ENCODE measurements at regions not wholly inside any gene's neighbourhood (a gene's known extent, or its start where the extent isn't known, plus 50 kb on each side); places are given as distances from the start of the nearest gene placed in this dataset.

DNA sequence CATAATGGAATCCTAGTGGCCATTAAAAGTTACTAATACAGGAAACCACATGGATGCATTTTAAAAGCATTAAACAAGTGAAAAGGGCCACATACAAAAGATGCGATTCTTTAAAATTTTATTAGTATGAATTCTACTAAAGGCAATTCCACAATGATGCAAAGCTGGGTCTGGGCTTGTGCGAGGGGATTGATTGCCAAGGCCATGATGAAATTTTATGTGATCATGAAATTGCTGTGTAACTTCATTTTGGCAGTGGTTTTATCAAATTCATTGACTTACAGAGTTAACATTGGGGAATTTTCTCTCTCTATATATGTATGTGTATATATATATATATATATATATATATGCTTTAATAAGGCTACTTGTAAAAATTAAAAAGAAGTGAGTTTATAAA, 1142.5 kb upstream of the IGFBP7 start:
- no peak overlapping the region for H3K27ac ChIP-seq
- H3K27me3 ChIP-seq, result no peaks in the 10 kb centered on the region
- intact Hi-C loops (cut with DNase I; ENCODE audit: low total_unique reads), result no loop called here
- DNase-seq (ENCODE audit: low spot score in 2 of 2), result no peak
- no peaks in the 10 kb centered on the region for H3K9me3 ChIP-seq
- no peaks in the 10 kb centered on the region for H3K4me1 ChIP-seq
- TF ChIP-seq POLR2AphosphoS5 (IDR thresholded peaks at IDR 0.05), result no peak
- TF ChIP-seq, protein P1, sequence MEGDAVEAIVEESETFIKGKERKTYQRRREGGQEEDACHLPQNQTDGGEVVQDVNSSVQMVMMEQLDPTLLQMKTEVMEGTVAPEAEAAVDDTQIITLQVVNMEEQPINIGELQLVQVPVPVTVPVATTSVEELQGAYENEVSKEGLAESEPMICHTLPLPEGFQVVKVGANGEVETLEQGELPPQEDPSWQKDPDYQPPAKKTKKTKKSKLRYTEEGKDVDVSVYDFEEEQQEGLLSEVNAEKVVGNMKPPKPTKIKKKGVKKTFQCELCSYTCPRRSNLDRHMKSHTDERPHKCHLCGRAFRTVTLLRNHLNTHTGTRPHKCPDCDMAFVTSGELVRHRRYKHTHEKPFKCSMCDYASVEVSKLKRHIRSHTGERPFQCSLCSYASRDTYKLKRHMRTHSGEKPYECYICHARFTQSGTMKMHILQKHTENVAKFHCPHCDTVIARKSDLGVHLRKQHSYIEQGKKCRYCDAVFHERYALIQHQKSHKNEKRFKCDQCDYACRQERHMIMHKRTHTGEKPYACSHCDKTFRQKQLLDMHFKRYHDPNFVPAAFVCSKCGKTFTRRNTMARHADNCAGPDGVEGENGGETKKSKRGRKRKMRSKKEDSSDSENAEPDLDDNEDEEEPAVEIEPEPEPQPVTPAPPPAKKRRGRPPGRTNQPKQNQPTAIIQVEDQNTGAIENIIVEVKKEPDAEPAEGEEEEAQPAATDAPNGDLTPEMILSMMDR (IDR thresholded peaks at IDR 0.05), result no peak
- no peak for TF ChIP-seq POLR2A (IDR thresholded peaks at IDR 0.05)
- H3K36me3 ChIP-seq, result no peaks in the 10 kb centered on the region
- H3K4me3 ChIP-seq, result no peak overlapping the region

DNA sequence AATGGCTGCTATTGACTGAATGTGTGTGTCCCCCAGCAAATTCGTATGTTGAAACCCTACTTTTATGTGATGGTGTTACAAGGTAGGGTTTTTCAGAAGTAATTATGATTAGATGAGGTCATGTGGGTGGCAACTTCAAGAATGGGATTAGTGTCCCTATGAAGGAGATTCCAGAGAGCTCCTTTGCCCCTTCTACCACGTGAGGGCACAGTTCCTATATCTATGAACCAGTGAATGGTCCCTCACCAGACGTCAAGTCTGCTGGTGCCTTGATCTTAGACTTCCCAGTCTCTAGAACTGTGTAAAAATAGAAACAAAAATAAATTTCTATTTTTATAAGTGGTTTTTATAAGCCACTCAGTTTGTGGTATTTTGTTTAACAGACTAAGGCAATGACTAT, 1137.6 kb upstream of the IGFBP7 start:
- no peak for TF ChIP-seq POLR2A (IDR thresholded peaks at IDR 0.05)
- H3K9me3 ChIP-seq, result no peaks in the 10 kb centered on the region
- no peak for DNase-seq (ENCODE audit: low spot score in 2 of 2)
- H3K36me3 ChIP-seq, result no peaks in the 10 kb centered on the region
- H3K4me1 ChIP-seq, result no peaks in the 10 kb centered on the region
- no peaks in the 10 kb centered on the region for H3K27me3 ChIP-seq
- no peak overlapping the region for H3K27ac ChIP-seq
- intact Hi-C loops (cut with DNase I; ENCODE audit: low total_unique reads), result no loop called here
- no peak overlapping the region for H3K4me3 ChIP-seq

DNA sequence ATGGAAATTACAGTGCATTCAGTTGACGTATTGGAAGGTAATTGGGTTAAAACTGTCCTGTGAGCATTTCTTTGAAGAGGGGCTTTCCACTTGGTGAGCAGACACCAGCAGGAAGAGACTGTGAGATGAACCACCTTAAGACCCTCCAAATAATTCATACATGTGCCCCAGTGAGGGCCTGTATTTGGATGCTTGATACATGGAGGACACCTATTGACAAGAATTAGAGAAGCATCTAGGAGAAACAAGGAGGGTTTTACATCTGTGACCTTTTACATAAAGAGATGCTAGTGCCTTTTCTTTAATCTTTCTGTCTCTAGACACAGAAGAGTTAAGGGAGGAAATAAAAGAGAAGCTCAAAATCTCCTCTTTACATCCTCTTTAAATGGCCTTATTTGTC, 1115.3 kb upstream of the IGFBP7 start:
- intact Hi-C loops (cut with DNase I; ENCODE audit: low total_unique reads), result no loop called here
- Histone ChIP-seq H3K27ac (no peak overlapping the region), H3K27me3 (no peaks in the 10 kb centered on the region), H3K36me3 (no peaks in the 10 kb centered on the region), H3K9me3 (peaks cover 0 to 4% of the 10 kb centered on the region in 2 donors), H3K4me3 (no peak overlapping the region), H3K4me1 (no peaks in the 10 kb centered on the region)
- DNase-seq (ENCODE audit: low spot score in 2 of 2), result no peak
- TF ChIP-seq, protein P1 (IDR thresholded peaks at IDR 0.05), result no peak
- TF ChIP-seq POLR2A (IDR thresholded peaks at IDR 0.05) (no peak), POLR2AphosphoS5 (IDR thresholded peaks at IDR 0.05) (no peak)

DNA sequence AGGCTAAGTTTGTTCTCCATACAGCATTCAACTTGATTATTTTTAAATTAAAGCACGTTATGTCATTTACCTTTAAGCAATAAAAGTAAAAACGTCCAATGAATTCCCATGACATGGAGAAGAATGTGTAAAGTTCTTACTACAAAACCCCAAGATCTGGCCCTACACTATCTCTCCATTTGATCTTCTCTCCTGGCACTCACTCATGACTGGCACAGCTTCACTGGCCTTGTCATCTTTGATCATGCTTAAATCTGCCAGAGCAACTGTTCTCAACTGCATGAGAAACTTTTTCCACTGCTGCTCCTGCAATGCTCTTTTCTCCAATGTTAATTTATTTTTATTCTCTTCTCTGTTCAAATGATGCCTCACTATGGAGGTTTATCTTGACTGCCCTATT, 1109.0 kb upstream of the IGFBP7 start:
- intact Hi-C loops (cut with DNase I; ENCODE audit: low total_unique reads), result no loop called here
- H3K4me1 ChIP-seq, result no peaks in the 10 kb centered on the region

DNA sequence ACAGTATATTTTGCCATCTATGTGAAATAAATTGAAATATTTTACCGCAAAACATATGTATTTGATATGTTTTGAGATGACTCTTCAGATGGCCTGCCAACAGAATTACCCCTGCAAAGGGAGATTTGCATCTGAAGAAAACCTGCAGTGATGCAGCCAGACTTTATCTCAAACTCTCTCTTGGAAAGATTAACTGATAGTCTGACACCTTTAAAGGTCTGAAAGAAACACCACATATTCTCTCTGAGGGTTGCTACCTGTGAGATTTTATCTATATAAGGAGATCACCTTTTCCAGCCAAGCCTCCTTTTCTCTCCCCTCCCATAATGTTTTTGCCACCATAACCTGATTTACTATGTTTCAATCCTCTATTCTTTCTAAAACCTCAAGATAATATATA, 1106.3 kb upstream of the IGFBP7 start:
- Histone ChIP-seq H3K27ac (no peak overlapping the region), H3K4me3 (no peak overlapping the region), H3K36me3 (no peaks in the 10 kb centered on the region), H3K4me1 (no peaks in the 10 kb centered on the region), H3K9me3 (peaks cover 0 to 7% of the 10 kb centered on the region in 2 donors), H3K27me3 (no peaks in the 10 kb centered on the region)
- no peak for TF ChIP-seq POLR2AphosphoS5 (IDR thresholded peaks at IDR 0.05)
- TF ChIP-seq POLR2A (IDR thresholded peaks at IDR 0.05), result no peak
- TF ChIP-seq, protein P1 (IDR thresholded peaks at IDR 0.05), result no peak
- DNase-seq (ENCODE audit: low spot score in 2 of 2), result no peak
- intact Hi-C loops (cut with DNase I; ENCODE audit: low total_unique reads), result no loop called here

More for the DNA sequence above, 1109.0 kb upstream of the IGFBP7 start:
- TF ChIP-seq POLR2AphosphoS5 (IDR thresholded peaks at IDR 0.05), result no peak
- TF ChIP-seq, protein P1 (IDR thresholded peaks at IDR 0.05), result no peak
- TF ChIP-seq POLR2A (IDR thresholded peaks at IDR 0.05), result no peak
- Histone ChIP-seq H3K36me3 (no peaks in the 10 kb centered on the region), H3K4me3 (no peak overlapping the region), H3K9me3 (peaks cover 0 to 7% of the 10 kb centered on the region in 2 donors), H3K27ac (no peak overlapping the region), H3K27me3 (no peaks in the 10 kb centered on the region)
- no peak for DNase-seq (ENCODE audit: low spot score in 2 of 2)

DNA sequence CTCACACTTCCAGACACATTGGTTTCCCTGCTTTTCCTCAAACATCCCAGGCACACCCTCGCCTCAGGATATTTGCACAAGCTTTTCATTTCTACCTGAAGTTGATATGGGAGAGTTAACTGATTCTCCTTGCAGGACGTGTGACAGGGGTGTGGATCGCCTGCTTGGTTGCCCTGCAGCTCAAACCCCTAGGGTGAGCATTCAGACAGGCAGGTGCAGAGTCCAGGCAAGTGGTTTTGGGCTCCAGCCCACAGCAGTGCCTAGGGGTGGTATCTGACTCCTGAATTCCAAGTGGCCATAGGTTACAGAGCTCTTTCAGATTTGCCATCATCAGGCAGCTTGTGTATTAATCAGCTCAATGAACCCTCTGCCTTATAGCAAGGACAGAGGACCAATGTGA, 1104.2 kb upstream of the IGFBP7 start:
- Histone ChIP-seq H3K27ac (no peak overlapping the region), H3K27me3 (no peaks in the 10 kb centered on the region), H3K9me3 (no peaks in the 10 kb centered on the region), H3K4me1 (no peaks in the 10 kb centered on the region), H3K4me3 (no peak overlapping the region), H3K36me3 (no peaks in the 10 kb centered on the region)
- DNase-seq (ENCODE audit: low spot score in 2 of 2), result no peak
- TF ChIP-seq POLR2AphosphoS5 (IDR thresholded peaks at IDR 0.05), result no peak
- TF ChIP-seq, protein P1 (IDR thresholded peaks at IDR 0.05), result no peak
- no peak for TF ChIP-seq POLR2A (IDR thresholded peaks at IDR 0.05)
- intact Hi-C loops (cut with DNase I; ENCODE audit: low total_unique reads), result no loop called here
